Glutamatergic neuron (in vitro differentiated cells): ENCODE measurements at regions not wholly inside any gene's neighbourhood (a gene's known extent, or its start where the extent isn't known, plus 50 kb on each side); places are given as distances from the start of the nearest gene placed in this dataset.

Experiments
- DNase-seq: peaks from one replicate; pipeline ENCODE4 v3.0.0; 2022
- H3K27ac Mint-ChIP-seq: one replicate; pipeline ENCODE4 v1.8.0; 2020; ENCODE audit warnings: mild to moderate bottlenecking, mixed read lengths, inconsistent platforms; ENCODE audit not compliant: unreplicated experiment
- H3K27me3 Mint-ChIP-seq: one replicate; pipeline ENCODE4 v1.8.0; 2020; ENCODE audit warnings: mild to moderate bottlenecking, moderate library complexity, mixed read lengths, inconsistent platforms; ENCODE audit not compliant: unreplicated experiment
- H3K36me3 Mint-ChIP-seq: one replicate; pipeline ENCODE4 v1.8.0; 2020; ENCODE audit warnings: mild to moderate bottlenecking, mixed read lengths, inconsistent platforms; ENCODE audit not compliant: unreplicated experiment
- H3K4me1 Mint-ChIP-seq: one replicate; pipeline ENCODE4 v1.8.0; 2020; ENCODE audit warnings: mild to moderate bottlenecking, low read depth, mixed read lengths, inconsistent platforms; ENCODE audit not compliant: unreplicated experiment
- H3K4me3 Mint-ChIP-seq: one replicate; pipeline ENCODE4 v1.8.0; 2020; ENCODE audit warnings: mild to moderate bottlenecking, mixed read lengths, inconsistent platforms; ENCODE audit not compliant: unreplicated experiment
- H3K9me3 Mint-ChIP-seq: one replicate; pipeline ENCODE4 v1.8.0; 2020; ENCODE audit warnings: mild to moderate bottlenecking, moderate library complexity, mixed read lengths, inconsistent platforms; ENCODE audit not compliant: unreplicated experiment
- TF ChIP-seq, protein P1 (sequence below): fragments of 200-600 bp; sonication (generic); IDR thresholded peaks from one replicate; pipeline ENCODE4 v1.5.0; 2021; ENCODE audit not compliant: partially characterized antibody, unreplicated experiment

DNA sequence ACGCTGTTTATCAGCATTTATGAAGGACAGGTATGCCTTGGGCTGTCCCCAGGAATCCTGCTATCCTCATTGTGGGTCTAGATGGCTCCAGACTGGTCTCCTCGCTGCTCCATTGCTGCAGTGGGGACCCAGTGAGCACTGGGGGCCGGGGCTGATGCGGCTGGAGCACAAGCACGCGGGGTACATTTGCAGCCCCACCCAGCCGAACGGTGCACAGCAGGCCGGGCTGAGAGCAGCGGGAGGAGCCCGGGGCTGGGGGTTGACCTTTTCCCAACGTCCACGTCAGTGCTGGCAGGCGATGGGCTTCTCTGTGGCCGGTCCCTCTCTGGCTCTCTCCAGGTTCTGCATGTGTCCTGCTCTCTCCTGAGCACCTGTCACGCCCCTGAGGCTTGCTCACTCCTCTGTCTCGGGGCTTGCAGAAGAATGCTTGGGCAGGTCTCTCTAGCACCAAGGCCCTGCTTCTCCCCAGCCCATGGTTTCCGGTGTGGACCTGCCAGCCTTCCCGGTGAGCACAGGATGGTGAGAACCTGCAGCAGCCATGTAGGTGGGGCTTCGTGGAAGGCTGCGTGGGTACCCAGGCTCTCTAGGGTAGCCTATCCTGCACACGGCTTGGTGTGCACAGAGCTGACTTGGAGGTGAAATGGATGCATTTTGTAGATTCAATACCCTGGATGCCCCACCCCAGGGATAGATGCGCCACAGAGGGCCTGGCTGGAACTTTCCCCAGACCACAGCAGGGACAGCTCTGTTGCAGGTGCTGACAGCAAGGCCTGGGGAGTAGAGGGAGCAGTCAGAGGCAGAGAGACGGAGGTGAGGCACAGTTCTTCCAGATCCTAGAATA, 89.1 kb upstream of the ADRA2C start:
- peak; percentile 14 for DNase-seq
- peaks cover 9% of the 10 kb centered on the region for H3K36me3 Mint-ChIP-seq
- no peak overlapping the region for H3K27ac Mint-ChIP-seq
- H3K4me1 Mint-ChIP-seq = peaks cover 12% of the 10 kb centered on the region
- H3K9me3 Mint-ChIP-seq = no peaks in the 10 kb centered on the region
- TF ChIP-seq, protein P1, sequence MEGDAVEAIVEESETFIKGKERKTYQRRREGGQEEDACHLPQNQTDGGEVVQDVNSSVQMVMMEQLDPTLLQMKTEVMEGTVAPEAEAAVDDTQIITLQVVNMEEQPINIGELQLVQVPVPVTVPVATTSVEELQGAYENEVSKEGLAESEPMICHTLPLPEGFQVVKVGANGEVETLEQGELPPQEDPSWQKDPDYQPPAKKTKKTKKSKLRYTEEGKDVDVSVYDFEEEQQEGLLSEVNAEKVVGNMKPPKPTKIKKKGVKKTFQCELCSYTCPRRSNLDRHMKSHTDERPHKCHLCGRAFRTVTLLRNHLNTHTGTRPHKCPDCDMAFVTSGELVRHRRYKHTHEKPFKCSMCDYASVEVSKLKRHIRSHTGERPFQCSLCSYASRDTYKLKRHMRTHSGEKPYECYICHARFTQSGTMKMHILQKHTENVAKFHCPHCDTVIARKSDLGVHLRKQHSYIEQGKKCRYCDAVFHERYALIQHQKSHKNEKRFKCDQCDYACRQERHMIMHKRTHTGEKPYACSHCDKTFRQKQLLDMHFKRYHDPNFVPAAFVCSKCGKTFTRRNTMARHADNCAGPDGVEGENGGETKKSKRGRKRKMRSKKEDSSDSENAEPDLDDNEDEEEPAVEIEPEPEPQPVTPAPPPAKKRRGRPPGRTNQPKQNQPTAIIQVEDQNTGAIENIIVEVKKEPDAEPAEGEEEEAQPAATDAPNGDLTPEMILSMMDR = no peak
- peaks cover 6% of the 10 kb centered on the region for H3K27me3 Mint-ChIP-seq
- no peak overlapping the region for H3K4me3 Mint-ChIP-seq

DNA sequence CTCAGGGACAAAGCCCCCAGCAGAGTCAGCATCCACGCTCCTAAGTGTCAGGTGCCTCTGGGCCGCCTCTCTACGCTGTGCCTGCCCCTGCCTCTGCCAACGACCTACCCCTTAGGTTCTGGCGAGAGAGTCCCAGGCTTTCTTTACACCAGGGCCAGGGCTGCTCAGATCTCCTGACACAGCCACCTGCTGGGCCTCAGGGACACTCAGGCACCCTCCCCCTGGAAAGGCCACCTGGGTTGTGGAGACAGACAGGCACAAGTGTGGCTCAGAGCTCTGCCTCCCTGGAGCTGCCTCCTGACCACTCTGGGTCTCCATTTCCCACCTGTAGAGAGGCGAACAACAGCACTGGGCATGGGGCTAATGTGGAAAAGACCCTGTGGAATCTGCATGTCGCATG, 90.0 kb upstream of the ADRA2C start:
- Mint-ChIP-seq H3K36me3 (peaks cover 15% of the 10 kb centered on the region), H3K27me3 (peaks cover 5% of the 10 kb centered on the region), H3K27ac (no peak overlapping the region), H3K4me1 (peaks cover 12% of the 10 kb centered on the region), H3K4me3 (no peak overlapping the region), H3K9me3 (peaks cover 4% of the 10 kb centered on the region)
- TF ChIP-seq, protein P1 = no peak
- peak; percentile 8 for DNase-seq

DNA sequence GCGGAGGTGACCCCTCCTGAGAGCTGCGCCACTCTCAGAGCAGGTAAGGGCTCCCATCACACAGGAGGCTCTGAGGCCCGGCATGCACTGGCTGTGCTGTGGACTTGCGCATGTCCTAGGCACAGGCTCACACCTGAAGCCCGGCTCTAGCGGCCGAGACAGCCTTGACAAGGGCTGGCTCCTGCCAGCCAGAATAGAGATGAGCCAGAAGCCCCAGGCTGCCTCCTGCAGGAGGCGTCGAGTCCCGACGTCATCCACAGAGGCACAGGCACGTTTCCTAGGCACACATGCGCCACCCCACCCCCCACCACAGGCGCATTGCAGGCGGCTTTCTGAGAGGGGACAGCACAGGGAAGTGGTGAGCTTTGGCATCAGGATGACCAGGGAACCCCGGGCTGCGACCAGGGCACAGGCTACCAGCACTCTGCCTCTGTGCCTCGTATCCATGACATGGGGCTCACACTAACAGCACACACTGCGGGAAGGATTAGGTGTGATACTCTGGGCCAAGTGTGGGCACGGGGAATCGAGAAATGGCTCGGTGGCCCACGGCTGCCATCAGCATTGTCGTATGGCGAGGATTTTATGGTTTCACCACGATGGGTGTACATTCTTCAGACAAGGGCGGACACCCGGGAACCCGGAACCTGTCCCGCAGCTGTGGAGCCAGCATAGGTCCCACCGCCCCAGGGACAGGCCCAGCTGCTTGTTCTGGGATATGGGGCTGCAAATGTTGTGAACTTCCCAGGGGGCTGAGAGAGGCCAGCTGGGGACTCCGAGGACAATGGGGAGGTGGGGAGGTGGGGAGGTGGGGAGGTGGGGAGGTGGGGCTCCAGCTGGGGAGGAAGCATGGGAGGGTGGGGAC, 90.7 kb upstream of the ADRA2C start:
- Mint-ChIP-seq H3K9me3 (peaks cover 4% of the 10 kb centered on the region), H3K27me3 (peaks cover 5% of the 10 kb centered on the region), H3K4me3 (no peak overlapping the region), H3K4me1 (peaks cover 12% of the 10 kb centered on the region), H3K36me3 (peaks cover 15% of the 10 kb centered on the region), H3K27ac (peak overlapping the region; percentile 11)
- peak; percentile 12 for DNase-seq
- TF ChIP-seq, protein P1 = no peak

DNA sequence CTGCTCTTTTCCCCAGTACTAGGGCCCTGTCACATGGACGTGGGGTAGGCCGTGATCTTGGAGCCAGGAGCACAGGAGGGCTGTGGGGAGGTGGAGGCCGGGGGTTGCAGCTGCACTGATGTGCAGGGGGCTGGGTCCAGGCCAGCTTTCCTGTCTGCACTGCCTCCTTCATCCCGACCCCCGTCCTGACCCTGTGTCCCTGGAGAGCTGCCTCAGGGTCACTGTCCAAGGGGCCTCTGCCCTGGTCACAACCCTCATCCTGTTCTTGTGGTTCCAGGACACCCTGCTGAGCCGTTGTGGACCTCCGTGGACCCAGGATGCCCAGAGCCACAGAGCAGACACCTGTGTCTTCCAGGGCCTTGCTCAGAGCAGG, 91.7 kb upstream of the ADRA2C start:
- Mint-ChIP-seq H3K36me3 (peaks cover 15% of the 10 kb centered on the region), H3K4me3 (no peak overlapping the region), H3K4me1 (peaks cover 12% of the 10 kb centered on the region), H3K9me3 (peaks cover 4% of the 10 kb centered on the region), H3K27ac (no peak overlapping the region), H3K27me3 (peaks cover 5% of the 10 kb centered on the region)
- TF ChIP-seq, protein P1 = no peak
- DNase-seq = peak; percentile 21
